Left ventricle myocardium inferior (tissue), 1 donor: ENCODE measurements at regions not wholly inside any gene's neighbourhood (a gene's known extent, or its start where the extent isn't known, plus 50 kb on each side); places are given as distances from the start of the nearest gene placed in this dataset.

Experiments
- DNase-seq: peaks from one replicate; pipeline ENCODE4 v3.0.0-alpha.2; 2020
- H3K27ac ChIP-seq: fragments of 200-600 bp; replicated peaks from 2 replicates; pipeline ENCODE4 v1.8.0; 2021
- H3K27me3 ChIP-seq: fragments of 200-600 bp; 2 replicates; pipeline ENCODE4 v1.8.0; 2021; ENCODE audit warnings: low read depth
- H3K36me3 ChIP-seq: fragments of 200-600 bp; 2 replicates; pipeline ENCODE4 v1.8.0; 2021
- H3K4me1 ChIP-seq: fragments of 200-600 bp; 2 replicates; pipeline ENCODE4 v1.8.0; 2021
- H3K4me3 ChIP-seq: fragments of 200-600 bp; 2 replicates; pipeline ENCODE4 v1.8.0; 2021; ENCODE audit warnings: mild to moderate bottlenecking, moderate library complexity
- H3K9me3 ChIP-seq: fragments of 200-600 bp; replicated peaks from 2 replicates; pipeline ENCODE4 v1.8.0; 2021
- CTCF ChIP-seq: fragments of 200-600 bp; IDR thresholded peaks from 2 replicates; pipeline ENCODE4 v1.8.0; 2021; ENCODE audit warnings: antibody characterized with exemption, mild to moderate bottlenecking, borderline replicate concordance
- intact Hi-C: fragments of 100-400 bp; cut with micrococcal nuclease; formaldehyde crosslinking; loops from one replicate; pipeline ENCODE4 v1.11.0; 2022
- donor health status: DM: no; HTN: yes; CAD: no; lungs with severe emphysema.

GRCh38 chr16:85162478-85163277 is 50.4 kb upstream of the CIBAR2 start:
- TF ChIP-seq CTCF, result no peak
- Histone ChIP-seq H3K9me3 (no peaks in the 10 kb centered on the region), H3K27me3 (no peaks in the 10 kb centered on the region), H3K4me1 (peaks cover 81% of the 10 kb centered on the region), H3K27ac (peak overlapping the region; percentile 62), H3K4me3 (no peak overlapping the region), H3K36me3 (no peaks in the 10 kb centered on the region)
- intact Hi-C loops, result no loop called here
- DNase-seq, result peak; percentile 58

DNA sequence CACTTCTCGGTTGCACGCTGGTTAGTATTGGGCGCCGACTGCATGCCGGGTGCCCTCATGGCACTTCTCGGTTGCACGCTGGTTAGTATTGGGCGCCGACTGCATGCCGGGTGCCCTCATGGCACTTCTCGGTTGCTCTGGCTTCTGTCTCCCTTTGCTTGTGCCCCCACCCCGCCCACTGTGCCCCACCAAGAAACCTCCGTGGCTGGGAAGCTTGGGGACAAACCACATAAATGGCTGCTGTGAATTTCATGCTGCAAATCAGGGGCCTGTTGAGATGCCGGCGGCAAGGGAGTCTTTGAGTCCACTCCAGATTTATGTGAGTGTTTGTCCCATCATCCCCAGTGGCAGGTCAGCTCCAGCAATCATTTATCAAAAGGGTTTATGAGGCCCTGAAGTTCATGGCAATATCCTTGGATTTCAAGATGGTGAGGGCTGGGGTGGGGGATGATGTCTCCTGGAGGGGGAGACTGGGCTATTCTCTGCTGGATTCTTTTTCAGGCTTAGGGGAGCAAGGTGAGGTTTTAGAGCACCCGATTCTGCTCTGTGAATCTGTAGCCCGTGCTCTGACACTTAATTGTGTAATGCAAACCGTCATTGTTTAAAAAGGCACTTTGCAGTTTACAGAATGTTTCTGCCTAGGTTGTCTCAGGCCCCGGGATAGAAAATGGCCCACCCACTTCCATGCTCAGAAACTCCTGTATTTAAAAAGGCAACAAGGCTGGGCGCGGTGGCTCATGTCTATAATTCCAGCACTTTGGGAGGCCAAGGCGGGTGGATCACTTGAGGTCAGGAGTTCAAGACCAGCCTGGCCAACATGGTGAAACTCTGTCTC is 51.2 kb upstream of the CIBAR2 start:
- Histone ChIP-seq H3K9me3 (no peaks in the 10 kb centered on the region), H3K4me3 (no peak overlapping the region), H3K27ac (no peak overlapping the region), H3K36me3 (no peaks in the 10 kb centered on the region), H3K4me1 (peaks cover 81% of the 10 kb centered on the region), H3K27me3 (no peaks in the 10 kb centered on the region)
- no peak for TF ChIP-seq CTCF
- no peak for DNase-seq
- intact Hi-C loops, result no loop called here

DNA sequence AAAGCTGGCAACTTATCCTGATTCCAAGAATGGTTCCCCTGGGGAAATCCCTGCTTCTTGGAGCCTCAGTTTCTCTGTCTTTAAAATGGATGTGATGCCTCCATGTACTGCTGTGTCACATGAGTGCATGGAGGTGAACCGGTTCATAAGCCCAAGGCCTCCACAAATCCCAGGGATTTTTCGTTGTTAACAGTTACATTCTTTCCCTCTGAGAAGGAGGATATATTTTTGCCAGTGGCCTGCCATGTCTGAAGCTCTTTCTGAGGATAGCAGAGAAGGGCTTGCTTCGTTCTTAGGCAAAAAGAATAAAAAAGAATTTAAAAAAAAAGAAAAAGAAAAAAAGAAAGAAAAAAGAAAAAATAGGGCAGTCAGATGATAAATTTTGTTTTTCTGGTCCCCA is 52.2 kb upstream of the CIBAR2 start:
- no peak for DNase-seq
- no peaks in the 10 kb centered on the region for H3K9me3 ChIP-seq
- no peak for TF ChIP-seq CTCF
- peaks cover 74% of the 10 kb centered on the region for H3K4me1 ChIP-seq
- no peaks in the 10 kb centered on the region for H3K27me3 ChIP-seq
- intact Hi-C loops, result no loop called here
- H3K27ac ChIP-seq, result no peak overlapping the region
- H3K4me3 ChIP-seq, result no peak overlapping the region
- H3K36me3 ChIP-seq, result no peaks in the 10 kb centered on the region

DNA sequence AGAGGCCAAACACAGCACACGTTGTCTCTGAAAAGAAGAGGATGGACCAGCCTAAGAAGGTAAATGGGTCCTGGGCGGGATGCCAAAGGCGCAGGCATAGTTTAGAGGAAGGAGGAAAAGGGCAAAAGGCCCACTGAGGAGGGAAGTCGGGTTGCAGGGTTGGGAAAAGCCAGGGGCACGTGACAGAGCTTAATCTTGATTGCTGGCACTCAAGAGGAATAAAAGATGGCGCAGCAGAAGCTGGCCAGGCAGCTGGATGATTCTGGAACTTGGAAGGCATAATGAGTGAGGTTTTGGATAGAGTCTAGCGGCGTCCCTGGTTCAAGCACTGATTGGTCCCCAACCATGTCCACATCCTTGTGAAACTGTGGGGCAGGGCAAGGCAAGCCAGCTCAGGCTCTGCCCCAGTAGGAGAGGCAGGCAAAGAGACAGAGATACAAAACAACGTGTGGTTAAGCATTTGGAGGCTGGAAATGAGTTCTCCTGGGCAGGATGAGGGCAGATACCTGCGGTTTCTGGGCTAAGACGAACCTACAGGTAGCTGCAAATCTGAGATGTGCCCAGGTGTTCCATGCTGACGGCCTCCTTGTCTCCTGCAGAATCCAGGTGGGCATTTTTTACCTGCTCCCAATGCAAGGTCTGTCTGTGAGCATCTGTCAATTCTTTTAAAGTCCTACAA is 52.7 kb upstream of the CIBAR2 start:
- intact Hi-C loops, result no loop called here
- Histone ChIP-seq H3K9me3 (no peaks in the 10 kb centered on the region), H3K4me1 (peaks cover 74% of the 10 kb centered on the region), H3K36me3 (no peaks in the 10 kb centered on the region), H3K4me3 (no peak overlapping the region), H3K27me3 (peaks cover 3% of the 10 kb centered on the region), H3K27ac (no peak overlapping the region)
- DNase-seq, result no peak
- TF ChIP-seq CTCF, result no peak

DNA sequence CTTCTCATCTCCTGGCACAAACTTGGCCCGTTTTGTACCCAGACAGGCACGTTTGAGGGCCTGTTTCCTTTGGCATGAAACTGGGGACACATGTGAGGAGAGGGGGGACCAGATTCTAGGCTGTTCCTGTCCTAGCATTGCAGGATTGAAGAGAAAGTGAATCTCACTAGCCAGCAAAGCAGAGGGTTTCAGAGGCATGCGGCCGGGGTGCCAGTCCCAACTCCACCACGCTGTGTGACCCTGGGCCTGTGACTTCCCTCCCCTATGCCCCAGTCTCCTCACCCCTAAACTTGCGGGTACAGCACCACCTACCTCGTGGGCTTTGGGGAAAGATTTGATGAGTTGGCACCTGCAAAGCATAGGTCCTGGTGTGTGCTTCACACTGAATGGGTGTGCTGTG is 53.5 kb upstream of the CIBAR2 start:
- intact Hi-C loops, result no loop called here
- no peaks in the 10 kb centered on the region for H3K9me3 ChIP-seq

More for the DNA sequence above, 53.5 kb upstream of the CIBAR2 start:
- Histone ChIP-seq H3K27me3 (peaks cover 5% of the 10 kb centered on the region), H3K36me3 (no peaks in the 10 kb centered on the region), H3K4me1 (peaks cover 74% of the 10 kb centered on the region), H3K4me3 (no peak overlapping the region), H3K27ac (no peak overlapping the region)
- DNase-seq, result no peak
- TF ChIP-seq CTCF, result no peak
